Panc1 (cell line): ENCODE measurements at regions not wholly inside any gene's neighbourhood (a gene's known extent, or its start where the extent isn't known, plus 50 kb on each side); places are given as distances from the start of the nearest gene placed in this dataset.

Experiments
- CTCF ChIP-seq: fragments of 450-650 bp; IDR thresholded peaks from 2 replicates; pipeline ENCODE4 v1.5.1; 2017; ENCODE audit warnings: mild to moderate bottlenecking
- REST ChIP-seq, 2 experiments: IDR thresholded peaks; 2 replicates each; pipeline ENCODE4 v1.6.1; 2011 to 2012; ENCODE audit warnings: low read depth in 2 of 2, control low read depth in 1 of 2, low read length in 1 of 2, mild to moderate bottlenecking in 1 of 2, moderate library complexity in 1 of 2; ENCODE audit not compliant: insufficient read depth in 1 of 2
- TCF7L2 ChIP-seq: IDR thresholded peaks from 2 replicates; pipeline ENCODE4 v1.6.1; 2011; ENCODE audit warnings: mild to moderate bottlenecking, low read depth, low read length, inconsistent platforms

GRCh38 chr21:17441370-17441769 is 71.5 kb upstream of the CXADR start:
- TF ChIP-seq REST (IDR thresholded peaks at IDR 0.05; ENCODE audit: insufficient read depth in 1 of 2, low read depth in 2 of 2, low read length in 1 of 2): no peak
- TF ChIP-seq CTCF: no peak
- no peak for TF ChIP-seq TCF7L2
